Brain microvascular endothelial cell (primary cell): ENCODE measurements at regions not wholly inside any gene's neighbourhood (a gene's known extent, or its start where the extent isn't known, plus 50 kb on each side); places are given as distances from the start of the nearest gene placed in this dataset.

Experiments
- DNase-seq: peaks from one replicate; pipeline ENCODE4 v3.0.0-alpha.2; 2020
- H3K27ac ChIP-seq: fragments of 250-450 bp; sonication (Bioruptor Pico); 2 replicates; pipeline ENCODE4 v1.5.1; 2020; ENCODE audit warnings: mild to moderate bottlenecking, moderate library complexity
- H3K27me3 ChIP-seq: fragments of 250-450 bp; sonication (Bioruptor Pico); replicated peaks from 2 replicates; pipeline ENCODE4 v1.5.1; 2020; ENCODE audit warnings: mild to moderate bottlenecking
- H3K36me3 ChIP-seq: fragments of 250-450 bp; sonication (Bioruptor Pico); replicated peaks from 2 replicates; pipeline ENCODE4 v1.5.1; 2020; ENCODE audit warnings: mild to moderate bottlenecking
- H3K4me3 ChIP-seq: 2 replicates; pipeline ENCODE4 v1.5.1; 2011; ENCODE audit warnings: low read depth, mild to moderate bottlenecking, control low read depth, low read length, moderate library complexity
- in situ Hi-C: cut with HindIII; loops from 2 replicates; pipeline ENCODE4 v1.10.0; 2017; ENCODE audit warnings: low sequenced_read_pairs, low pct_ligation_motif_present
- TF ChIP-seq, protein P1 (sequence below): IDR thresholded peaks from 2 replicates; pipeline ENCODE4 v1.5.1; 2011; ENCODE audit warnings: low read depth, mild to moderate bottlenecking, moderate library complexity, low read length, control low read depth, inconsistent platforms; ENCODE audit errors: missing control alignments

GRCh38 chr2:18154812-18155211 is 276.3 kb downstream of the KCNS3 start:
- no peaks in the 10 kb centered on the region for H3K27me3 ChIP-seq
- no peak overlapping the region for H3K27ac ChIP-seq
- in situ Hi-C loops: no loop called here
- TF ChIP-seq, protein P1, sequence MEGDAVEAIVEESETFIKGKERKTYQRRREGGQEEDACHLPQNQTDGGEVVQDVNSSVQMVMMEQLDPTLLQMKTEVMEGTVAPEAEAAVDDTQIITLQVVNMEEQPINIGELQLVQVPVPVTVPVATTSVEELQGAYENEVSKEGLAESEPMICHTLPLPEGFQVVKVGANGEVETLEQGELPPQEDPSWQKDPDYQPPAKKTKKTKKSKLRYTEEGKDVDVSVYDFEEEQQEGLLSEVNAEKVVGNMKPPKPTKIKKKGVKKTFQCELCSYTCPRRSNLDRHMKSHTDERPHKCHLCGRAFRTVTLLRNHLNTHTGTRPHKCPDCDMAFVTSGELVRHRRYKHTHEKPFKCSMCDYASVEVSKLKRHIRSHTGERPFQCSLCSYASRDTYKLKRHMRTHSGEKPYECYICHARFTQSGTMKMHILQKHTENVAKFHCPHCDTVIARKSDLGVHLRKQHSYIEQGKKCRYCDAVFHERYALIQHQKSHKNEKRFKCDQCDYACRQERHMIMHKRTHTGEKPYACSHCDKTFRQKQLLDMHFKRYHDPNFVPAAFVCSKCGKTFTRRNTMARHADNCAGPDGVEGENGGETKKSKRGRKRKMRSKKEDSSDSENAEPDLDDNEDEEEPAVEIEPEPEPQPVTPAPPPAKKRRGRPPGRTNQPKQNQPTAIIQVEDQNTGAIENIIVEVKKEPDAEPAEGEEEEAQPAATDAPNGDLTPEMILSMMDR: no peak
- H3K4me3 ChIP-seq: no peak overlapping the region
- H3K36me3 ChIP-seq: no peaks in the 10 kb centered on the region
- DNase-seq: no peak

DNA sequence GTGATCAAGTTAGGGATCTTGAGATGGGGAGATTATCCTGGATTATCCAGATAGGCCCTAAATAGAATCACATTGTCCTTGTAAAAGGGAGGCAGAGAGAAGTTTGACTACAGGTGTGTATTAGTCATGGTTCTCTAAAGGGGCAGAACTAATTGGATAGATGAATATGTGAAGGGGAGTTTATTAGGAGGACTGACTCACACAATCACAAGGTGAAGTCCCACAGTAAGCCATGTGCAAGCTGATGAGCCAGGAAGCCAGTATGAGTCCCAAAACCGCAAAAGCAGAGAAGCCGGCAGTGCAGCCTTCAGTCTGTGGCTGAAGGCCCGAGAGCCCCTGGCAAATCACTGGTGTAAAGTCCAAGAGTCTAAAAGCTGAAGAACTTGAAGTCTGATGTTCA is 275.8 kb downstream of the KCNS3 start:
- no peak for DNase-seq
- TF ChIP-seq, protein P1: no peak
- H3K4me3 ChIP-seq: no peak overlapping the region
- no peaks in the 10 kb centered on the region for H3K36me3 ChIP-seq
- no peak overlapping the region for H3K27ac ChIP-seq
- H3K27me3 ChIP-seq: no peaks in the 10 kb centered on the region
- in situ Hi-C loops: no loop called here

GRCh38 chr2:18153741-18154140 is 275.3 kb downstream of the KCNS3 start:
- TF ChIP-seq, protein P1: no peak
- Histone ChIP-seq H3K36me3 (no peaks in the 10 kb centered on the region), H3K4me3 (no peak overlapping the region), H3K27ac (no peak overlapping the region), H3K27me3 (no peaks in the 10 kb centered on the region)
- DNase-seq: no peak
- in situ Hi-C loops: no loop called here

GRCh38 chr2:18151237-18151636 is 272.8 kb downstream of the KCNS3 start:
- H3K36me3 ChIP-seq: no peaks in the 10 kb centered on the region
- no peak for DNase-seq
- no peak overlapping the region for H3K4me3 ChIP-seq
- TF ChIP-seq, protein P1: no peak
- H3K27ac ChIP-seq: no peak overlapping the region
- in situ Hi-C loops: no loop called here
- H3K27me3 ChIP-seq: no peaks in the 10 kb centered on the region

- TF ChIP-seq, protein P1: peak; percentile 72
- no peak for DNase-seq
- in situ Hi-C loops: no loop called here
Observed at GRCh38 chr2:18149660-18150246, 271.3 kb downstream of the KCNS3 start.

GRCh38 chr2:18136881-18137475 is 258.5 kb downstream of the KCNS3 start:
- no peak overlapping the region for H3K4me3 ChIP-seq
- in situ Hi-C loops: no loop called here
- H3K27ac ChIP-seq: no peak overlapping the region
- TF ChIP-seq, protein P1: no peak
- no peak for DNase-seq
- H3K27me3 ChIP-seq: no peaks in the 10 kb centered on the region
- no peaks in the 10 kb centered on the region for H3K36me3 ChIP-seq

More at GRCh38 chr2:18149660-18150246, 271.3 kb downstream of the KCNS3 start:
- Histone ChIP-seq H3K4me3 (no peak overlapping the region), H3K27me3 (no peaks in the 10 kb centered on the region), H3K27ac (no peak overlapping the region), H3K36me3 (no peaks in the 10 kb centered on the region)
